GM23248 (cell line): ENCODE measurements at regions not wholly inside any gene's neighbourhood (a gene's known extent, or its start where the extent isn't known, plus 50 kb on each side); places are given as distances from the start of the nearest gene placed in this dataset.

Experiments used
- EZH2 ChIP-seq: fragments of 200-600 bp; sonication (generic); IDR thresholded peaks from 2 replicates; pipeline ENCODE4 v1.6.1; 2018; ENCODE audit warnings: antibody characterized with exemption, mild to moderate bottlenecking; ENCODE audit not compliant: insufficient read depth, poor library complexity, severe bottlenecking
- EZH2phosphoT487 ChIP-seq: fragments of 200-600 bp; sonication (generic); IDR thresholded peaks from 2 replicates; pipeline ENCODE4 v1.6.1; 2018; ENCODE audit warnings: antibody characterized with exemption, moderate library complexity, mild to moderate bottlenecking, low read depth; ENCODE audit not compliant: insufficient read depth

GRCh38 chr3:72544239-72544638 is 304.0 kb downstream of the SHQ1 start:
- no peak for TF ChIP-seq EZH2
- TF ChIP-seq EZH2phosphoT487 = no peak
